HG03378 (cell line): ENCODE measurements at regions not wholly inside any gene's neighbourhood (a gene's known extent, or its start where the extent isn't known, plus 50 kb on each side); places are given as distances from the start of the nearest gene placed in this dataset.
"Not testable (repeated sequence)": the region's sequence is repeated elsewhere in the genome, so short reads cannot be mapped to it uniquely, and the experiment has no call there.

Experiments used
- ATAC-seq: cut with Tn5 transposase; IDR thresholded peaks from one replicate; pipeline ENCODE4 v1.9.1; 2021; ENCODE audit warnings: mild to moderate bottlenecking, moderate library complexity; ENCODE audit not compliant: unreplicated experiment

- ATAC-seq, result no peak
These were observed 1616.1 kb upstream of the ADGRL3 start for GRCh38 chr4:59583845-59584568.

- no peak for ATAC-seq
These were observed 1602.4 kb upstream of the ADGRL3 start for GRCh38 chr4:59597536-59598329.

GRCh38 chr4:59598330-59598618 is 1601.9 kb upstream of the ADGRL3 start:
- ATAC-seq, result no peak

- ATAC-seq, result no peak
These were observed 1591.7 kb upstream of the ADGRL3 start for GRCh38 chr4:59608466-59608865.

- no peak for ATAC-seq
These were observed 1587.9 kb upstream of the ADGRL3 start for GRCh38 chr4:59612235-59612634.

GRCh38 chr4:59615316-59615715 is 1584.8 kb upstream of the ADGRL3 start:
- ATAC-seq, result no peak

- ATAC-seq, result no peak
These were observed 1570.8 kb upstream of the ADGRL3 start for GRCh38 chr4:59629348-59629747.

- ATAC-seq, result no peak
These were observed 1569.9 kb upstream of the ADGRL3 start for GRCh38 chr4:59630235-59630634.

GRCh38 chr4:59630922-59631321 is 1569.2 kb upstream of the ADGRL3 start:
- no peak for ATAC-seq

GRCh38 chr4:59637596-59637995 is 1562.5 kb upstream of the ADGRL3 start:
- no peak for ATAC-seq

GRCh38 chr4:59643682-59644081 is 1556.4 kb upstream of the ADGRL3 start:
- no peak for ATAC-seq

GRCh38 chr4:59644765-59645164 is 1555.4 kb upstream of the ADGRL3 start:
- no peak for ATAC-seq

- no peak for ATAC-seq
These were observed 1554.0 kb upstream of the ADGRL3 start for GRCh38 chr4:59646082-59646481.

- no peak for ATAC-seq
These were observed 1553.1 kb upstream of the ADGRL3 start for GRCh38 chr4:59647011-59647410.

- ATAC-seq, result no peak
These were observed 1552.6 kb upstream of the ADGRL3 start for GRCh38 chr4:59647500-59647899.

- no peak for ATAC-seq
These were observed 1549.3 kb upstream of the ADGRL3 start for GRCh38 chr4:59650861-59651260.

- ATAC-seq, result no peak
These were observed 1544.1 kb upstream of the ADGRL3 start for GRCh38 chr4:59655996-59656395.

- no peak for ATAC-seq
These were observed 1535.4 kb upstream of the ADGRL3 start for GRCh38 chr4:59664771-59665170.

- no peak for ATAC-seq
These were observed 1533.5 kb upstream of the ADGRL3 start for GRCh38 chr4:59666645-59667044.

- no peak for ATAC-seq
These were observed 1529.1 kb upstream of the ADGRL3 start for GRCh38 chr4:59671037-59671436.

GRCh38 chr4:59676389-59676788 is 1523.7 kb upstream of the ADGRL3 start:
- ATAC-seq, result no peak

- not testable (repeated sequence) for ATAC-seq
These were observed 1523.1 kb upstream of the ADGRL3 start for GRCh38 chr4:59676992-59677391.

GRCh38 chr4:59685626-59686025 is 1514.5 kb upstream of the ADGRL3 start:
- ATAC-seq, result no peak
